ENCODE measurements at regions not wholly inside any gene's neighbourhood (a gene's known extent, or its start where the extent isn't known, plus 50 kb on each side); places are given as distances from the start of the nearest gene placed in this dataset.

DNA sequence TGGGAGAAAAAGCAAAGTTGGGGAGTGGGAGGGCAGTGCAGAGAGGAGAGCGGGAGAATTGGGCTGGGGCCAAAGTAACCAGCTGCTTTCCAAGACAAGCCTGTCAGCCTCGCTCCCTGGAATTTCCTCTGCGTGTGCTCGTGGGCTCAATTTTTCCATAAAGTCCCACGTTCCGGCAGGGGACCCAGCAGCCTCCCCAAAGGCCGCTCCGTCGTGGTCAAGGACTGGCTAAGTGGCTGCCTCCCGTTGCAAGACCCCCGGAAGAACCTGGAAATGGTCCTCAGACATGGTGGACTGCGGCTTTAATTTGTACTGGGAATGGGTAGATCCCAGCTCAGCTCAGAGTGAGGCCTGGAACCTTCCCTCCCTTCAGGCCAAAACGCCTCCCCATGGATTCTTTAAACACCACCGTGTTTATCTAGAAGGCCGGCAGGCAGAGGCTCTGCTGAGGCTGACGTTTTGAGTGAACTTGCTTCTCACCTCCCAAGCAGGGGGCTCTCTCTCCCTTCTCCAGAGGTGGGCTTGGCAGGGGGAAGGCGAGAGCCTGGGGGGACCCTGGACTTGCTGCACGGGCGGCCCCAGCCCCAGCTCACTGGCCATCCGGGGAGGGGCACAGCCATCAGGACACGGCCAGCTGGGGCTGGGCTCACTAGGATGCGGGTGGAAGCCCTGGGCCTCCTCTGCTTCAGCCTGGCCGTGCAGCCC, 190.0 kb downstream of the C16orf95 start:
- TF ChIP-seq CTCF (conservative IDR thresholded peaks at IDR 0.05 in 1 of 2, IDR thresholded peaks at IDR 0.05 in 1 of 2; ENCODE audit: low read depth in 1 of 2, low read length in 2 of 2) (no peak), EZH2 (IDR thresholded peaks at IDR 0.05; ENCODE audit: low read length, missing control alignments) (no peak)
